ENCODE measurements at regions not wholly inside any gene's neighbourhood (a gene's known extent, or its start where the extent isn't known, plus 50 kb on each side); places are given as distances from the start of the nearest gene placed in this dataset.
"Not testable (repeated sequence)": the region's sequence is repeated elsewhere in the genome, so short reads cannot be mapped to it uniquely, and the experiment has no call there.

DNA sequence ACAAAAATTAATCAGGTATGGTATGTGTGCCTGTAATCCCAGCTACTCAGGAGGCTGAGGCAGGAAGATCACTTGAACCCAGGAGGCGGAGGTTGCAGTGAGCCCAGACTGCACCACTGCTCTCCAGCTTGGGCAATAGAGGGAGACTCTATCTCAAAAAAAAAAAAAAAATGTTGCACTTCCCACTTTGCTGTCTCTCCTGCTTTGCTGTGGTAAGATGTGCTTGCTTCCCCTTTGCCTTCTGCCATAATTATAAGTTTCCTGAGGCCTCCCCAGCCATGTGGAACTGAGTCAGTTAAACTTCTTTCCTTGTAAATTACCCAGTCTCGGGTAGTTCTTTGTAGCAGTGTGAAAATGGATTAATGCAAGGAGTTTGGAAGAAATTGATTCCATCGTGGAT is 120.3 kb upstream of the CFAP20DC start:
- not testable (repeated sequence) for FAIRE-seq

GRCh38 chr3:59167756-59168155 is 117.9 kb upstream of the CFAP20DC start:
- FAIRE-seq = no peak

- no peak for FAIRE-seq
Measured at GRCh38 chr3:59163953-59164352, 114.1 kb upstream of the CFAP20DC start.

DNA sequence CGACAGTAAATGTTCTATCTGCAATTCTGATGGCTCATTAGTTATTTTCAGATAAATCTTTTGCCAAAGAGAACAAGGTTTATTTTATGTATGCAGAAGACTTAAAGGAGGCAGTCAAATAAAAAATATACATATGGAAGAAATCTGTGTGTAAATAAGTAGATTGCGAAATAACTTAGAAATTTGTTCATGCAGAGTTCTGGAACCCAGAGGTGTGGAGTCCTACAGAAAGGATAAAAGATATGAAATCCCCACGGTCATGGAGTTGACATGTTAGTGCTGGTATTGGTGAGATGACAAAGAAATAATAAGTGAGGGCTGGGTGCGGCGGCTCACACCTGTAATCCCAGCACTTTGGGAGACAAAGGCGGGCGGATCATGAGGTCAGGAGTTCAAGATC is 111.2 kb upstream of the CFAP20DC start:
- FAIRE-seq = no peak

- FAIRE-seq = no peak
Measured at GRCh38 chr3:59160133-59160746, 110.4 kb upstream of the CFAP20DC start.

DNA sequence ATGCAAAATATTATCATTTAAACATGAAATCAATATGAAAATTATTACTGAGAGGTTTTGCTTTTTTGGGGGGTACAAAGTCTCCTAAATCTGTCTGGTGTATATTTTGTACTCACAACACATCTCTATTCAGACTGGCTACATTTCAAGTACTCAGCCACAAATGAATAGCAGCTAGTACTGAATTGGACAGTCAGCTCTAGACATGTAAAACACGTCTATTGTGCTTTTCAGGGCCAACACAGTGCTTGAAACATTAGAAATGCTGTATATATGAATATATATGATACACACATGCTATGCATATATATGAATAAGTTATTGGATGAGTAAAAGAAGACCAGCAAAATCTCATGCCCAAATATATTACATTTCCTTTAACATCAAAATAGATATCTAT is 103.8 kb upstream of the CFAP20DC start:
- no peak for FAIRE-seq

- FAIRE-seq = no peak
Measured at GRCh38 chr3:59152943-59153342, 103.1 kb upstream of the CFAP20DC start.

DNA sequence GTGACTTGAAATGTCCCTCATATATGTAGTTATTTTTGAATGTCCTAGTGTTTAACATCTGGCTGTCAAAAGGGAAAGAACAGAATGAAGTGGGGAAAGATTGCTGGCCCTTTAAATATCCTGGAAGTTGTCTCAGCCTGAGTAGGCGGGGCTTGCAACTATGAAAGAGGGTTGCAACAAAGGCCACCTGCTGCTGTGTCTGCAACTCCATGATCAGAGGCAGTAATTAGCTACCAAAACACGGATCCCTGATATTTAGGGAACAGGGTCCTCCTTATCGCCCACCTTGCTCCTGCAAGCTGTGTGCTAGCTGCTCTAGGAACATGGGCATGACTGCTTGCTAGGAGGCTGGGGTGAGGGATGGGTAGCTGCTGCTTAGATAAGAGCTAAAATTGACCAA is 100.2 kb upstream of the CFAP20DC start:
- FAIRE-seq = no peak

- FAIRE-seq = no peak
Measured at GRCh38 chr3:59149166-59149565, 99.3 kb upstream of the CFAP20DC start.

DNA sequence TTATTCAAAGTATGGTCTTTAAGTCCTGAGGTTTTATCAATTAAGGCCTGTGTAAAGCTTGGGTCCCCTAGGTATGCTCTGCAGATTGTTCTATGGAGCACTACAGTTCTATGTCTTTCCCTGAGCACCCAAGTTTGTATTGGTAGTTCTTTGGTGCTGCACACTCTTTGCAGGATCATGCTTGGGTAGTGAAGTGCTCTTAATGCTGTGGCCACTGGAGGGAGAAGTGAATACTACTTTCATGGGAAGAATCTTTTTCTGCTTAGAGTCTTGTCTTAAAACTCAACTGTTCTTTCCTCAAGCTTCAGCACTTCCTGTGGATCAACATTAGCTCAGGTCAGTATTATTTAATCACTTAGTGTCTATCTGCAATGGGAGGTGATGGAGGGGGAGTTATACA is 93.6 kb upstream of the CFAP20DC start:
- no peak for FAIRE-seq

DNA sequence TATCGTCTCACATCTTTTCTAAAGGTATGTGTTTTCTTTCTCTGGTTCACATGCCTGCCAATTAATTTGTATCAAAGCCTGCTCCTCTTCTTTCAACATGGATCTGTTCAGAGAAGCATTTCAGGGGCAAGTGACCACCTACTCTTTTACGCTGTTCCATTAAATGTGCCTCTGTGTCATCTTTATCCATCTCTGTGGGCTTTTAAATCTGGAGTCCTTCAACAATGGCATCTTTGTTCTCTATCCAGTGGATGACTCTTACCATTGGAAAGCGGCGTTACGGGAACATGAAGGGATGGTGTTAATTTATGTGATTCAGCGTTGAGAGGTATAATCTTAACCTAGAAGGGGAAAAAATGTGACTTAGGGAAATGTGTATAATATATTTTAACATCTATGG is 92.7 kb upstream of the CFAP20DC start:
- no peak for FAIRE-seq

GRCh38 chr3:59138966-59139365 is 89.1 kb upstream of the CFAP20DC start:
- no peak for FAIRE-seq

- FAIRE-seq = no peak
Measured at GRCh38 chr3:59137415-59137814, 87.6 kb upstream of the CFAP20DC start.

GRCh38 chr3:59136081-59136480 is 86.3 kb upstream of the CFAP20DC start:
- no peak for FAIRE-seq

DNA sequence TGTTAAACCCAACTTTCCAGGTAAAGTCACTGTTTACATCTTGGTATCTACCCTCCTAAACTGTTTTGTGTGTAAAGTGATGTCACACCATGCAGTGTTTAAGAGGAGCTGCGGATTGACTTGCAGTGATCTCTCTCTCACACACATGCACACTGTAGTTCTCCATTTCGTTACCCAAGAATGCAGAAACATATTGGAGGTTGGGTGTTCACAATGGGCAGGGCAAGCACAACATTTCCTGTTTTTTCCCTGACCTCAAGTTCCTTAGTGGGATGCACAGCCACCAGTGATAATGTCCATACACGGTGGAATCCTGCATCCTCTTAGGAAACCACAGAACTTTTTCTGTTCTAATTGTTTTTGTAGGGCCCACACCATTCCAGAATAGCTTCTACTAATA is 85.3 kb upstream of the CFAP20DC start:
- no peak for FAIRE-seq

DNA sequence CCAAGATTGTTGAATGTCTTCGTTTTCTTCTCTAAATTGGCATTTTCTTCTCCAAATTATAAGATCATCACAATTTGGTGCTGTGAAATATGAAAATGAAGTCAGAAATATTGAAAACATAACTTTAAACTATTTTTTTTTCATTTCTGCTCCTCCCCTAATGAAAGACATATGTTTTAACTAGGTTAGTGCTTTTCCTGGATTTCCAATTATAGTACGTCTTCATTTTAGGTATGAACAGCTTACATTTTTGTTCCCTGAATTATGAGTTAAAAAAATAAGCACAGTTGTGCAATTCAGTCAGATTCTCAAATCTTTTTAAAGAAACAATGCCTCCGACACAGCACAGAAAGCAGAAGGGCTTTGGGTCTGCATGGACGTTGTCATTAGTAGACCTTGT is 83.5 kb upstream of the CFAP20DC start:
- FAIRE-seq = no peak

- FAIRE-seq = no peak
Measured at GRCh38 chr3:59131016-59131766, 81.4 kb upstream of the CFAP20DC start.

DNA sequence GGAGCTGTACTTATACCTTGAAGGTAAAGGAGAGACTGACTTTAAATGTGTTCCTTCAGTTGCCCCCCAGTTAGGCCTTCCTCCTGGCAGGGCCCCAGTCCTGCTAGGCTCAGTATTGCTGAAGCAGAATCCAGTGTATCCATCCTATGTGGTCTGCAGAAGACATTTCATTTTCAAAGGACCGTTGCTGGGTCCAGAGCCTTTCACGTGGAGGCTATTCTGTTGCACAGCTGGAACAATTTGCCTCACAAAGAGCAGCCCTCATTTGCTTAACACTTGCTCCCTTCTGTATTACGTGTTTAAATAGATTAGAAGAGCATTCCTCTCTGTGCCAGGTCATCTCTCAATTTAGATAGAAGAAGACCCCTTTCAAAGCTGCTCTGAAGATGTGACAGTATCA is 78.9 kb upstream of the CFAP20DC start:
- no peak for FAIRE-seq

DNA sequence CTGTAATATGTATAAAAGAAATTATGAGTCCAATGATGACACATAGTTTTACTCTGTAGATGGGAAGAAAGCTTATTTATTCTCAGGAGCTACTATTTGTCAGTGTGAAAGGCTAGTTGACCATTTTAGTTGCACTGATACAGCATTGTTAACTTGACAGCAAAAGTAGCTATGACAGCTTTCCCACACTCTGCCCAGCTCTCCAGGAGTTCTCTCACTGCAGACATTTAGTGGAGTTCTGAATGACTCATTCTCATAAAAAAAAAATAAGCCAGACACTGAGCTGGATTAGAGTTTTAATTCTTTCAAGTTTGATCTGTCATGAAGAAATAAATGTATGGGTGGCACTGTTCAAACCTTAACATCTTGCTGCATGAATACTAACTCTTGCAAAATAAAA is 77.2 kb upstream of the CFAP20DC start:
- no peak for FAIRE-seq

DNA sequence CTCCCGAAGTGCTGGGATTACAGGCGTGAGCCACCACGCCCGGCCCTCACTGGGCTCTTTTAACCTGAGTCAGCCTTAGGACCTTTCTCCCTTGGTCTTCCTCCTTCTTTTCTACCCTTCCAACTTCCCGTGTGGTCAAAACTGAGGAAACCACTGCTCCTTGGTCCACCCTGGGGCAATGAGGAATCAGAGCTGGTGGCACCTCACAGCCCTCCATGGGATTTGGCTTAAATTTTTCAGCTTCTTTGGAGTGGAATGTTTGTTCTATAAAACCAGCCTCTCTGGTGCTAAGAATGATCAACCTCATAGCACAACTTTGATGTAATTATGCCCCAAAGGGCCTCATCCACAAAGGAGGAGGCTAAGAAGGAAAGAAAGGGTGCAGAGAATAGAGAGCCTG is 76.6 kb upstream of the CFAP20DC start:
- FAIRE-seq = no peak

DNA sequence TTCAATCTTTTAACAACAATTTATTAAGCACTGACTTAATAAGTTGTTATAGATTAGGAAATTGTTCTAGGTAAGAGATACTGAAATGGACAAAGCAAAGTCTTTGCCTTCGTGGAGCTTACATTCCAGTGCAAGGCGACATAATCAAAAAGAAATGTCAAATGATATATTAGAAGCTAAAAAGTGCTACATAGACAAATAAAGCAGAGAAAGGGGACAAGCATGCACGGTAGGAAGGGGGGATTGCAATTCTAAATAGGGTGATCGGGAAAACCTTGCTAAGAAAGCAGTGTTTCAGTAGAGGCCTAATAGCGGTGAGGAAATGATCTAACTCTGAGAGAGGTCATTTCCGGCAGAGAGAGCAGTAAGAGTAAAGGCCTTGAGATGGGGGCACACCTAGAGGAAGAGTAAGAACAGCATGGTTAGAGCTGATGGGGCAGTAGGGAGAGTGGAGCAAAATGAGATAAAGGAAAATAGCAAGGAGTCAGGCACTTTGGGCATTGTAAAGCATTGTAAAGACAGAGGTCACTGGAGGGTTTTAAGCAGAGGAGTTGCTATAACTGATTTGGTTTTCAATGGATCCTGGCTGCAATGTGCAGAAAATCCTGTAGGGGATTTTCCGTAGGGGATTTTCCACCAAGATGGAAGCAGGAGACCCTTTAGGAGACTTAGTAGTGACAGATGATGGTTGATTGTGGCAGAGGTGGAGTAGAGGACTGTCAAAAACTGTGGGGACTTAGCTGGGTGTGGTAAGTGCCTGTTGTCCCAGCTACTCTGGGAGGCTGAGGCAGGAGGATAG is 71.7 kb upstream of the CFAP20DC start:
- FAIRE-seq = no peak

DNA sequence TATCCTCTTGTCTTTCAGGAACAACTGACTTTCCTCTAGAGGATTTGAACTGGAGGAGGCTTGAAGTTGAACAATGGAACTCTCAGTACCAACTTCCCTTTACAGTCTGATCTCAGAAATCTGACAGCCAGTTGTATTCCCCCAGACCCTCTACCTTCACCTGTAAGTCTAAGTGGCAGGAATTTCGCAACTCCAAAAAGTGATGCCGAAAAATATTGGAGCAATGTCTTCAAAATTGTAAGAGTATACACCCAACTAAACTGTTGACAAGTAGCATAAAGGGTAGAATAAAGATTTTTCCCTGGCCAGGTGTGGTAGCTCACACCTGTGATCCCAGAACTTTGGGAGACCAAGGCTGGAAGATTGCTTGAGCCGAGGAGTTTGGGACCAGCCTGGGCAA is 69.1 kb upstream of the CFAP20DC start:
- no peak for FAIRE-seq

DNA sequence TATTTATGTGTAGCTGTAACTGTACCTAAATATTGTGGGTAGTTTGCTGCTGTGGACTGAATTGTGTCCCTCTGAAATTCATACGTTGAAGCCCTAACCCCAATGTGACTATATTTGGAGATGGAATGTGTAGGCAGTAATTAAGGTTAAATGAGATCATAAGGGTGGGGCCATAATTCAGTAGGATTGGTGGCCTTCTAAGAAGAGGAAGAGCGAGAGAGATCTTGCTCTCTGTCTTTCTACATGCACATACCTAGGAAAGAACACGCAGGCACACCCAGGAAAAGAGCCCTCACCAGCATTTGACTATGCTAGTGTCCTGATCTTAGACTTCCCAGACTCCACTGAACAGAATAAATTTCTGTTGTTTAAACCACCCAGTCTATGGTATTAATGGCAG is 67.6 kb upstream of the CFAP20DC start:
- no peak for FAIRE-seq

DNA sequence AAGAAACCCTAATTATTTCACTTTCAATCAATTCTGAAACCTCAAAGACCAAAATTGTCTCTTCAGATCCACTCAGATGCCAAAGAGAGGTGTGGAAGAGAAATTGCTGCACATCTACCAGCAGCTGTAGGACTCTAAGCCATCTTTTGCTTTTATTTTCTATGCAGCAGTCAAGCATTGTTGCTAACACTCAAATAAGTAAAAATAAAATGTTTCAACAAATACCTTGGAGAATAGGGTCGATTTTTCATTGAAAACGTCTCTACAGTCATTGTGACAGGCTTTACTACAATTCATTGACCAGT is 66.4 kb upstream of the CFAP20DC start:
- FAIRE-seq = no peak
